Common myeloid progenitor, CD34-positive (primary cell): ENCODE measurements at regions not wholly inside any gene's neighbourhood (a gene's known extent, or its start where the extent isn't known, plus 50 kb on each side); places are given as distances from the start of the nearest gene placed in this dataset.

Experiments used
- CTCF ChIA-PET: fragments of 350-600 bp; sonication (Branson Sonifier 250); formaldehyde crosslinking; loops from one replicate; lab custom pipeline; 2021; ENCODE audit warnings: antibody characterized with exemption; lab: Charles Lee
- POLR2A ChIA-PET: fragments of 350-600 bp; sonication (Branson Sonifier 250); formaldehyde crosslinking; loops from one replicate; lab custom pipeline; 2021; ENCODE audit warnings: antibody characterized with exemption; lab: Charles Lee
- DNase-seq, 3 donors: peaks; one replicate each; pipeline versions ENCODE4 v3.0.0 to v3.0.0-alpha.2; 2013
- H3K27ac ChIP-seq, 2 experiments: 1 replicate in 1 of 2; 2 replicates in 1 of 2; pipeline ENCODE4 v1.7.0; 2013; ENCODE audit warnings: inconsistent platforms in 2 of 2, low read length in 2 of 2, mild to moderate bottlenecking in 2 of 2, low read depth in 1 of 2, moderate library complexity in 1 of 2; ENCODE audit not compliant: severe bottlenecking in 2 of 2, insufficient read depth in 1 of 2, poor library complexity in 1 of 2
- H3K27me3 ChIP-seq, 5 experiments: replicated peaks in 2 of 5; 1 replicate in 3 of 5; 2 replicates in 2 of 5; pipeline versions ENCODE4 v1.6.1 to v1.7.0; 2013; ENCODE audit warnings: low read length in 4 of 5, mild to moderate bottlenecking in 2 of 5, moderate library complexity in 2 of 5, inconsistent platforms in 1 of 5; ENCODE audit not compliant: insufficient read depth in 5 of 5, control insufficient read depth in 4 of 5
- H3K36me3 ChIP-seq, 4 experiments: 1 replicate in 2 of 4; 2 replicates in 2 of 4; pipeline versions ENCODE4 v1.6.1 to v1.7.0; 2013; ENCODE audit warnings: low read length in 3 of 4, control low read depth in 1 of 4, mild to moderate bottlenecking in 1 of 4; ENCODE audit not compliant: control insufficient read depth in 4 of 4, insufficient read depth in 4 of 4
- H3K4me1 ChIP-seq, 4 experiments: 1 replicate in 3 of 4; 2 replicates in 1 of 4; pipeline versions ENCODE4 v1.6.1 to v1.7.1; 2013; ENCODE audit warnings: low read length in 3 of 4, mild to moderate bottlenecking in 3 of 4, control low read depth in 1 of 4, inconsistent platforms in 1 of 4, moderate library complexity in 1 of 4; ENCODE audit not compliant: control insufficient read depth in 4 of 4, insufficient read depth in 4 of 4; ENCODE audit errors: control extremely low read depth in 1 of 4
- H3K4me3 ChIP-seq, 7 experiments: 1 replicate in 4 of 7; 2 replicates in 3 of 7; pipeline versions ENCODE4 v1.5.1 to v1.7.0; 2013; ENCODE audit warnings: mild to moderate bottlenecking in 7 of 7, low read length in 6 of 7, moderate library complexity in 6 of 7, inconsistent platforms in 2 of 7, low read depth in 2 of 7, control low read depth in 1 of 7; ENCODE audit not compliant: insufficient read depth in 4 of 7, control insufficient read depth in 1 of 7; ENCODE audit errors: extremely low read depth in 1 of 7
- H3K9me3 ChIP-seq, 5 experiments: 1 replicate in 4 of 5; 2 replicates in 1 of 5; pipeline versions ENCODE4 v1.6.1 to v1.7.1; 2013; ENCODE audit warnings: low read length in 4 of 5, mild to moderate bottlenecking in 2 of 5, inconsistent platforms in 1 of 5, low read depth in 1 of 5, moderate library complexity in 1 of 5; ENCODE audit not compliant: control insufficient read depth in 4 of 5, insufficient read depth in 2 of 5; ENCODE audit errors: control extremely low read depth in 1 of 5
- WGBS: methylation state at CpG from one replicate; pipeline ENCODE4 v1.1.5; 2013; ENCODE audit not compliant: insufficient coverage; 5-methylcytosine and 5-hydroxymethylcytosine counted together

DNA sequence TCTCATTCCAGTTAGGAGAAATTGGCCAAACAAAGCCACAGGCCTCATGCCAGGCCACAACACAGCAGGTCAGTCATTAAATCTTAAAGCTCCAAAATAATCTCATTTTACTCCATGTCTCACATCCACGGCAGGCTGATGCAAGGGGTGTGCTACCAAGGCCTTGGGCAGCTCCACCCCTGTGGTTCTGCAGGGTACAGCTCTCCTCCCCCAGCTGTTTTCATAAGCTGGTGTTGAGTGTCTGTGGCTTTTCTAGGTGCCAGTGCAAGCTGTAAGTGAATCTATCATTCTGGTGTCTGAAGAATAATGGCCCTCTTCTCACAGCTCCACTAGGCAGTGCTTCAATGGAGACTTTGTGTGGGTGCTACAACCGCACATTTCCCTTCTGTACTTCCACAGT lies 949.2 kb downstream of the TECRL start:
- H3K27ac ChIP-seq = no peak overlapping the region
- ChIA-PET POLR2A (no interaction called here), CTCF (no interaction called here)
- no peaks in the 10 kb centered on the region for H3K4me1 ChIP-seq
- no peaks in the 10 kb centered on the region for H3K36me3 ChIP-seq
- H3K4me3 ChIP-seq = no peak overlapping the region
- H3K9me3 ChIP-seq = no peaks in the 10 kb centered on the region
- WGBS = 100% methylated on average over 1 of the region's 2 CpGs
- DNase-seq = no peak
- H3K27me3 ChIP-seq = no peaks in the 10 kb centered on the region

DNA sequence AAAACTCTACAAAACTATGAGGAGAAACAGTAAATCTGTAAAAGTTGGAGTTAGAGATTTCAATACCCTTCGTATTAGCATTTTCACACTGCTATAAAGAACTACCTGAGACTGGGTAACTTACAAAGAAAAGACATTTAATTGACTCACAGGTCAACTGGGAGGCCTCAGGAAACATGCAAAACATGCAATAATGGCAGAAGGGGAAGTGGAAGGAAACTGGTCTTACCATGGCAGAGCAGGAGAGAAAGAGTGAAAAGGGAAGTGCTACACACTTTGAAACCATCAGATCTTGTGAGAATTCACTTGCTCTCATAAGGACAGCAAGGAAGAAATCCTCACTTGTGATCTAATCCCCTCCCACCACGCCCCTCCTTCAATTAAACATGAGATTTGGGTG lies 949.9 kb downstream of the TECRL start:
- Histone ChIP-seq H3K9me3 (no peaks in the 10 kb centered on the region), H3K27me3 (no peaks in the 10 kb centered on the region), H3K36me3 (no peaks in the 10 kb centered on the region), H3K4me3 (no peak overlapping the region), H3K27ac (no peak overlapping the region), H3K4me1 (no peaks in the 10 kb centered on the region)
- CTCF ChIA-PET = no interaction called here
- no peak for DNase-seq
- POLR2A ChIA-PET = no interaction called here
- WGBS = no CpG with 5 or more reads among the region's 2 CpGs

DNA sequence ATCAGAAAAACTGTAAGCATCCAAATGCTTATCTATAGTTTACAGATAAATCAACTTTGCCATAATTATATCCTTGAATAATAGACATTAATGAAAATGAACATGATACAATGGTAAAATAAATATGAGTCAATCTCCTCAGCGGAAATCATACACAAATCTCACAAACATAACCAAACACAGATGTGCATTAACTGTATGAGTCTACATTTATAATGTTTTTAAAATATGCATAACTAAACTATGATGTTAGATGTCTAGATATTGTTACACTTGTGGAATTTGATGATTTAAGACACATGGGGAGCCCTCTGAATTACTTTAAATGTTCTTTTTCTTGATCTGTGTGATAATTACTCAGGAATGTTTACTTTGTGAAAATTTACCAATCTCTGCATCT lies 951.2 kb downstream of the TECRL start:
- WGBS = no CpG with 5 or more reads among the region's 1 CpG
- ChIA-PET POLR2A (no interaction called here), CTCF (no interaction called here)
- Histone ChIP-seq H3K27me3 (no peaks in the 10 kb centered on the region), H3K4me3 (no peak overlapping the region), H3K4me1 (no peaks in the 10 kb centered on the region), H3K9me3 (no peaks in the 10 kb centered on the region), H3K36me3 (no peaks in the 10 kb centered on the region), H3K27ac (no peak overlapping the region)
- DNase-seq = no peak

DNA sequence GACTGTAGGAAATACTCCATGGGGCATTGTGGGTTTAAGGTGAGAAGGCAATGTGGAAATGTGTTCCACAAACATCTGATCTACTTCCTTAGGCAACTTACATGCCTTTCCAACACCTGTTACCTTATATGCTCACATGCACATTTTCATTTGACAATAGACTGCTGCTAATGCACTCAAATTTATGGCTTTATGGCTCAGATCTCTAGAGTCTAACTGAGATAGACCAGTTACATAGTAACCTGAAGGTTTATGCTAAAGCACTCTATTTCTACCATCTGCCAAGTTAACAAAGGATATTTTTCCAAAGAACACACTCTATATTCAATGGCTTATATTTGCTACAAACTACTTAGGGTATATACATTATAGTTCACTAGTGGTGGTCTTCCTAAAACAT lies 969.0 kb downstream of the TECRL start:
- POLR2A ChIA-PET = no interaction called here
- CTCF ChIA-PET = no interaction called here
- no peaks in the 10 kb centered on the region for H3K4me1 ChIP-seq
- H3K36me3 ChIP-seq = no peaks in the 10 kb centered on the region
- no peak overlapping the region for H3K4me3 ChIP-seq
- no peaks in the 10 kb centered on the region for H3K9me3 ChIP-seq
- no peak for DNase-seq
- H3K27ac ChIP-seq = no peak overlapping the region
- H3K27me3 ChIP-seq = no peaks in the 10 kb centered on the region

DNA sequence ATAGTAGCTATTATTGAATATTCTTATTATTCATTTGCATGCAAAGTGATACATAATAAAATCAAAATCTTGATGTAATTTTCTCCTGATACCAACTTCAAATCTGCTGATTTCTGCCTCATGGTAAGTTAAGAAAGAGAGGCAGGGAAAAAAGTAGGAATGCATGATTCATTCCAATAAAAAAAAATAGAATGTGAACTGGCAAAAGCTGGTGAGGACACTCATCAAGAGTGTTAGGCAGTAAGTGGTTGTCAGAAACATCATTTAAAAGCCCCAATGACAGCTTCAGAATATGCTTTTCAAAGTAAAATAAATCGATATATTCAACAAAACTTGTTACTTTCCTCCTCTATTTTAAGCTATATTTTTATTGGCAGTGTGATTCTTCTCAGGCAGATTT lies 979.1 kb downstream of the TECRL start:
- Histone ChIP-seq H3K4me1 (no peaks in the 10 kb centered on the region), H3K27me3 (no peaks in the 10 kb centered on the region), H3K9me3 (no peaks in the 10 kb centered on the region), H3K4me3 (no peak overlapping the region), H3K36me3 (no peaks in the 10 kb centered on the region), H3K27ac (no peak overlapping the region)
- DNase-seq = no peak
- WGBS = no CpG with 5 or more reads among the region's 1 CpG
- ChIA-PET POLR2A (no interaction called here), CTCF (interaction anchor here (1.6 kb wide), 1 partner anchor 12 kb away, joined by 3 read pairs; no protein-coding TSS in a partner anchor)

DNA sequence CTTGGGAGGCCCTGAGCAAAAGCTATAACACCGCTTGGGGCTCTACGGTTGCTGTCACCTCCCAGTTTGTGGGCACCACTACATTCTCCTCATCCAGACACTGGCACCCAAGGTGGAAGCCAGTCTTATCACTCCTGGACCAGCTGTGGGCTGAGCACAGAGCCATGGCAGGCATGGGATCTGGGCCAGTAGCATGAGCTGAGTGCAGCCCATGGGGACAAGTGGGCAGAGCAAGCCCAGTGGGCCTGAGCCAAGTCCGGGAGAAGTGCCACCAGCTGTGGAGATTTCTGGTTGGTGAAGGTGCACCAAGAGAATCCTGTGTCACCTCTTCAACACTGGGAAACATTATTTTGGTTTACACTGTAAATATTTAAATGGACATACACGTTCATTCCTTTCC lies 1013.0 kb downstream of the TECRL start:
- ChIA-PET CTCF (no interaction called here), POLR2A (no interaction called here)
- DNase-seq = no peak
- peaks cover 0 to 8% (median 4%) of the 10 kb centered on the region in 5 experiments for H3K9me3 ChIP-seq
- WGBS = 100% methylated on average over 1 of the region's 4 CpGs
- H3K4me3 ChIP-seq = no peak overlapping the region
- no peak overlapping the region for H3K27ac ChIP-seq
- no peaks in the 10 kb centered on the region for H3K4me1 ChIP-seq
- H3K27me3 ChIP-seq = no peaks in the 10 kb centered on the region
- no peaks in the 10 kb centered on the region for H3K36me3 ChIP-seq

DNA sequence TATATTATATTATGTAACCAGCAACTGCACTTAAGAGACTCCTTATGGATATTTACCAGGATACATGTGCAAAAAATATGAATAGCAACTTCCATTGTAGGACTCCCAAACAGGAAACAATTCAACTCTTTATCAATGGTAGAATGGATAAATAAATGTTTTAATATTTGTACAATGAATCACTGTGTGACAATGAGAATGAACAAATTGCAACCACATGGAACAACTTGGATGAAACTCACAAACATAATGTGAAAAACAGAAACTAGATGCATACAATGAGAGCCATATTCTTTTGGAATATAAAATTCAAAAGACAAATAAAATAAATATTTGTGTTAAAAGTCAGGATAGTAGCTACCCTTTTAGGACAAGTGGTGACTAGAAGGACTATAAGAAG lies 1015.7 kb downstream of the TECRL start:
- ChIA-PET CTCF (no interaction called here), POLR2A (no interaction called here)
- Histone ChIP-seq H3K4me1 (no peaks in the 10 kb centered on the region), H3K27ac (no peak overlapping the region), H3K9me3 (peaks cover 0 to 8% (median 4%) of the 10 kb centered on the region in 5 experiments), H3K27me3 (no peaks in the 10 kb centered on the region), H3K4me3 (no peak overlapping the region), H3K36me3 (no peaks in the 10 kb centered on the region)
- DNase-seq = no peak
